ENCODE measurements at regions not wholly inside any gene's neighbourhood (a gene's known extent, or its start where the extent isn't known, plus 50 kb on each side); places are given as distances from the start of the nearest gene placed in this dataset.

GRCh38 chr4:189036906-189037305 is 897.7 kb downstream of the TRIML1 start:
- H3K4me3 ChIP-seq (replicated peaks in 1 of 2; ENCODE audit: low read depth in 1 of 2, low read length in 2 of 2): no peak overlapping the region
- H3K27ac ChIP-seq (ENCODE audit: low read depth, low read length): no peak overlapping the region
- no peak overlapping the region for H3K4me2 ChIP-seq (ENCODE audit: low read length)
- RAD21 ChIA-PET (ENCODE audit: low non-redundant PET in 1 of 2, low total read pairs in 2 of 2, uncharacterized antibody in 2 of 2, unreplicated experiment in 2 of 2): no interaction called here
- H2AFZ ChIP-seq (ENCODE audit: low read depth, low read length, poor library complexity, severe bottlenecking): no peak overlapping the region
- CTCF ChIA-PET: no interaction called here
- no peaks in the 10 kb centered on the region for H3K4me1 ChIP-seq (ENCODE audit: control insufficient read depth in 1 of 2, insufficient read depth in 2 of 2, low read length in 2 of 2)
- no peaks in the 10 kb centered on the region for H3K79me2 ChIP-seq (ENCODE audit: insufficient read depth, low read length)
- H3K36me3 ChIP-seq (ENCODE audit: control insufficient read depth in 1 of 2, insufficient read depth in 2 of 2, low read length in 2 of 2): no peaks in the 10 kb centered on the region
- BruUV-seq (replicated peaks): no TSS peak
- H4K20me1 ChIP-seq (ENCODE audit: insufficient read depth): no peaks in the 10 kb centered on the region
- intact Hi-C loops (cut with micrococcal nuclease): no loop called here
- TF ChIP-seq TCF7L2 (IDR thresholded peaks at IDR 0.05; ENCODE audit: borderline replicate concordance, extremely low read depth, insufficient read depth, insufficient read length): no peak
- TF ChIP-seq POLR2AphosphoS5 (IDR thresholded peaks at IDR 0.05; ENCODE audit: low read depth, low read length): no peak
- TF ChIP-seq POLR2A (IDR thresholded peaks at IDR 0.05; ENCODE audit: borderline replicate concordance, extremely low read depth, insufficient read depth, insufficient read length): no peak
- TF ChIP-seq CEBPB (IDR thresholded peaks at IDR 0.05; ENCODE audit: low read depth): no peak
- TF ChIP-seq JUND (IDR thresholded peaks at IDR 0.05): no peak
- no peak for TF ChIP-seq EZH2 (IDR thresholded peaks at IDR 0.05)
- no peak for TF ChIP-seq RAD21 (IDR thresholded peaks at IDR 0.05; ENCODE audit: low read depth)
- TF ChIP-seq ZFX (IDR thresholded peaks at IDR 0.05): no peak
- TF ChIP-seq CTCF (IDR thresholded peaks at IDR 0.05 in 2 of 3, conservative IDR thresholded peaks at IDR 0.05 in 1 of 3; ENCODE audit: borderline replicate concordance in 1 of 3, insufficient read depth in 1 of 3, low read depth in 2 of 3, low read length in 2 of 3): no peak
- TF ChIP-seq SIN3A (IDR thresholded peaks at IDR 0.05; ENCODE audit: low read depth): no peak
- no peak for TF ChIP-seq CBX3 (IDR thresholded peaks at IDR 0.05; ENCODE audit: low read depth)
- TF ChIP-seq SRF (IDR thresholded peaks at IDR 0.05; ENCODE audit: low read depth): no peak
- H3K27me3 ChIP-seq (ENCODE audit: insufficient read depth, low read length): no peaks in the 10 kb centered on the region
- H3K9me2 ChIP-seq (ENCODE audit: insufficient read depth): no peaks in the 10 kb centered on the region
- H3K9ac ChIP-seq (ENCODE audit: low read length): no peak overlapping the region
- ATAC-seq: no peak
- POLR2A ChIA-PET: no interaction called here
- no peak for DNase-seq (ENCODE audit: low read depth, low spot score)
- H3K9me3 ChIP-seq (ENCODE audit: control insufficient read depth in 1 of 2, insufficient read depth in 1 of 2, low read depth in 1 of 2, low read length in 2 of 2): no peaks in the 10 kb centered on the region
